GM23338 (cell line): ENCODE measurements at regions not wholly inside any gene's neighbourhood (a gene's known extent, or its start where the extent isn't known, plus 50 kb on each side); places are given as distances from the start of the nearest gene placed in this dataset.

Experiments
- ATAC-seq: fragments of 200-7000 bp; cut with Tn5 transposase; 3 replicates; pipeline ENCODE4 v1.9.1; 2020
- DNase-seq: peaks from one replicate; pipeline ENCODE4 v3.0.0-alpha.2; 2015; ENCODE audit warnings: low spot score
- H2AFZ ChIP-seq: fragments of 200-600 bp; sonication (generic); 2 replicates; pipeline ENCODE4 v1.8.0; 2016; ENCODE audit warnings: antibody characterized with exemption, mild to moderate bottlenecking, moderate library complexity
- H3F3A ChIP-seq: fragments of 200-600 bp; sonication (generic); replicated peaks from 2 replicates; pipeline ENCODE4 v1.8.0; 2017; ENCODE audit warnings: antibody characterized with exemption, mixed run types, low read depth
- H3K27ac ChIP-seq: fragments of 200-600 bp; sonication (generic); 2 replicates; pipeline ENCODE4 v1.6.1; 2016; ENCODE audit warnings: low read depth
- H3K27me3 ChIP-seq: fragments of 200-600 bp; sonication (generic); 2 replicates; pipeline ENCODE4 v1.8.0; 2016; ENCODE audit warnings: mild to moderate bottlenecking, mixed run types, moderate library complexity; ENCODE audit not compliant: insufficient read depth
- H3K36me3 ChIP-seq: fragments of 200-600 bp; sonication (generic); 2 replicates; pipeline ENCODE4 v1.8.0; 2016; ENCODE audit warnings: mild to moderate bottlenecking; ENCODE audit not compliant: insufficient read depth
- H3K4me1 ChIP-seq: fragments of 200-600 bp; sonication (generic); 2 replicates; pipeline ENCODE4 v1.8.0; 2016; ENCODE audit warnings: mild to moderate bottlenecking, moderate library complexity; ENCODE audit not compliant: insufficient read depth
- H3K4me2 ChIP-seq: fragments of 200-600 bp; sonication (generic); 2 replicates; pipeline ENCODE4 v1.7.1; 2017; ENCODE audit warnings: mixed run types
- H3K4me3 ChIP-seq: fragments of 200-600 bp; sonication (generic); 2 replicates; pipeline ENCODE4 v1.6.1; 2016; ENCODE audit warnings: mixed run types
- H3K79me2 ChIP-seq: fragments of 200-600 bp; sonication (generic); replicated peaks from 2 replicates; pipeline ENCODE4 v1.8.0; 2017; ENCODE audit warnings: mild to moderate bottlenecking; ENCODE audit not compliant: insufficient read depth
- H3K9me2 ChIP-seq: fragments of 200-600 bp; sonication (generic); 2 replicates; pipeline ENCODE4 v1.8.0; 2017; ENCODE audit not compliant: insufficient read depth
- H4K20me1 ChIP-seq: fragments of 200-600 bp; sonication (generic); replicated peaks from 2 replicates; pipeline ENCODE4 v1.8.0; 2017; ENCODE audit warnings: mild to moderate bottlenecking; ENCODE audit not compliant: insufficient read depth
- H3K27ac Mint-ChIP-seq: 2 replicates; pipeline ENCODE4 v1.8.0; 2020; ENCODE audit warnings: inconsistent platforms, mild to moderate bottlenecking, moderate library complexity, mixed read lengths
- H3K27me3 Mint-ChIP-seq: 3 replicates; pipeline ENCODE4 v1.8.0; 2022; ENCODE audit warnings: low read depth, mild to moderate bottlenecking, moderate library complexity, mixed read lengths, inconsistent platforms; ENCODE audit not compliant: insufficient read depth, poor library complexity
- H3K36me3 Mint-ChIP-seq: 3 replicates; pipeline ENCODE4 v1.8.0; 2021; ENCODE audit warnings: low read depth, mild to moderate bottlenecking, inconsistent platforms, moderate library complexity, mixed read lengths
- H3K4me1 Mint-ChIP-seq: 3 replicates; pipeline ENCODE4 v1.8.0; 2020; ENCODE audit warnings: mild to moderate bottlenecking, inconsistent platforms, mixed read lengths
- H3K4me3 Mint-ChIP-seq: 3 replicates; pipeline ENCODE4 v1.8.0; 2021; ENCODE audit warnings: moderate library complexity, mild to moderate bottlenecking, inconsistent platforms, mixed read lengths
- H3K9me3 Mint-ChIP-seq: 3 replicates; pipeline ENCODE4 v1.8.0; 2020; ENCODE audit warnings: moderate library complexity, mild to moderate bottlenecking, inconsistent platforms, mixed read lengths
- CREB1 ChIP-seq: fragments of 250-450 bp; sonication (Bioruptor Pico); IDR thresholded peaks from 2 replicates; pipeline ENCODE4 v1.5.0; 2020; ENCODE audit warnings: low read depth, mild to moderate bottlenecking, moderate library complexity
- CTCF ChIP-seq, 2 experiments: fragments of 200-600 bp in 1 of 2; sonication (generic) in 1 of 2; conservative IDR thresholded peaks; 2 replicates each; pipeline versions ENCODE4 v1.5.1 to v1.6.1; 2016 to 2017; ENCODE audit warnings: antibody characterized with exemption in 2 of 2, low read depth in 2 of 2, mild to moderate bottlenecking in 2 of 2, moderate library complexity in 1 of 2
- ETS1 ChIP-seq: IDR thresholded peaks from 2 replicates; pipeline ENCODE4 v1.6.1; 2016; ENCODE audit warnings: antibody characterized with exemption
- EZH2 ChIP-seq: fragments of 200-600 bp; sonication (generic); IDR thresholded peaks from one replicate; pipeline ENCODE4 v1.8.0; 2017; ENCODE audit warnings: antibody characterized with exemption, mild to moderate bottlenecking, low read depth; ENCODE audit not compliant: unreplicated experiment
- EZH2phosphoT487 ChIP-seq: fragments of 200-600 bp; sonication (generic); IDR thresholded peaks from one replicate; pipeline ENCODE4 v1.8.1; 2018; ENCODE audit warnings: antibody characterized with exemption; ENCODE audit not compliant: unreplicated experiment
- JUNB ChIP-seq: IDR thresholded peaks from one replicate; pipeline ENCODE4 v1.6.1; 2016; ENCODE audit warnings: antibody characterized with exemption; ENCODE audit not compliant: unreplicated experiment
- NANOG ChIP-seq: IDR thresholded peaks from 2 replicates; pipeline ENCODE4 v1.6.1; 2016; ENCODE audit warnings: antibody characterized with exemption, borderline replicate concordance
- POLR2AphosphoS5 ChIP-seq: IDR thresholded peaks from 2 replicates; pipeline ENCODE4 v1.6.1; 2016; ENCODE audit warnings: antibody characterized with exemption, low read depth
- STAT1 ChIP-seq: IDR thresholded peaks from one replicate; pipeline ENCODE4 v1.6.1; 2016; ENCODE audit warnings: antibody characterized with exemption; ENCODE audit not compliant: unreplicated experiment
- ZNF114 ChIP-seq: fragments of 250-450 bp; sonication (Bioruptor Pico); IDR thresholded peaks from 2 replicates; pipeline ENCODE4 v1.5.0; 2020; ENCODE audit warnings: mild to moderate bottlenecking, moderate library complexity
- ZNF331 ChIP-seq: fragments of 250-450 bp; sonication (Bioruptor Pico); IDR thresholded peaks from 2 replicates; pipeline ENCODE4 v1.5.0; 2020; ENCODE audit warnings: low read depth, mild to moderate bottlenecking, moderate library complexity
- TF ChIP-seq, protein P1 (sequence below): fragments of 250-450 bp; sonication (Bioruptor Pico); IDR thresholded peaks from 2 replicates; pipeline ENCODE4 v1.5.0; 2020; ENCODE audit warnings: mild to moderate bottlenecking, moderate library complexity
- TF ChIP-seq, protein P2 (sequence below): IDR thresholded peaks from one replicate; pipeline ENCODE4 v1.6.1; 2018; ENCODE audit warnings: antibody characterized with exemption; ENCODE audit not compliant: unreplicated experiment

GRCh38 chr12:77342253-77342652 lies 276.9 kb upstream of the E2F7 start:
- Mint-ChIP-seq H3K9me3 (no peaks in the 10 kb centered on the region), H3K27ac (peak overlapping the region; percentile 27; the same call in 1 of the 2 replicates), H3K27me3 (no peaks in the 10 kb centered on the region), H3K4me1 (peaks cover 9% of the 10 kb centered on the region; the same call in 2 of the 3 replicates), H3K36me3 (no peaks in the 10 kb centered on the region), H3K4me3 (no peak overlapping the region)
- DNase-seq (no peak), ATAC-seq (no peak)
- H2AFZ ChIP-seq: no peak overlapping the region
- H3K4me3 ChIP-seq: no peak overlapping the region
- H3F3A ChIP-seq: no peaks in the 10 kb centered on the region
- H4K20me1 ChIP-seq: no peaks in the 10 kb centered on the region
- H3K9me2 ChIP-seq: no peaks in the 10 kb centered on the region
- no peaks in the 10 kb centered on the region; the same call in 1 of the 2 replicates for H3K4me1 ChIP-seq
- no peaks in the 10 kb centered on the region for H3K27me3 ChIP-seq
- no peak overlapping the region for H3K4me2 ChIP-seq
- TF ChIP-seq STAT1: no peak
- no peak for TF ChIP-seq CTCF (conservative IDR thresholded peaks at IDR 0.05; ENCODE audit: low read depth in 2 of 2)
- no peak for TF ChIP-seq ZNF331 (CRISPR knock-in tag)
- no peak for TF ChIP-seq ETS1
- TF ChIP-seq, protein P1, sequence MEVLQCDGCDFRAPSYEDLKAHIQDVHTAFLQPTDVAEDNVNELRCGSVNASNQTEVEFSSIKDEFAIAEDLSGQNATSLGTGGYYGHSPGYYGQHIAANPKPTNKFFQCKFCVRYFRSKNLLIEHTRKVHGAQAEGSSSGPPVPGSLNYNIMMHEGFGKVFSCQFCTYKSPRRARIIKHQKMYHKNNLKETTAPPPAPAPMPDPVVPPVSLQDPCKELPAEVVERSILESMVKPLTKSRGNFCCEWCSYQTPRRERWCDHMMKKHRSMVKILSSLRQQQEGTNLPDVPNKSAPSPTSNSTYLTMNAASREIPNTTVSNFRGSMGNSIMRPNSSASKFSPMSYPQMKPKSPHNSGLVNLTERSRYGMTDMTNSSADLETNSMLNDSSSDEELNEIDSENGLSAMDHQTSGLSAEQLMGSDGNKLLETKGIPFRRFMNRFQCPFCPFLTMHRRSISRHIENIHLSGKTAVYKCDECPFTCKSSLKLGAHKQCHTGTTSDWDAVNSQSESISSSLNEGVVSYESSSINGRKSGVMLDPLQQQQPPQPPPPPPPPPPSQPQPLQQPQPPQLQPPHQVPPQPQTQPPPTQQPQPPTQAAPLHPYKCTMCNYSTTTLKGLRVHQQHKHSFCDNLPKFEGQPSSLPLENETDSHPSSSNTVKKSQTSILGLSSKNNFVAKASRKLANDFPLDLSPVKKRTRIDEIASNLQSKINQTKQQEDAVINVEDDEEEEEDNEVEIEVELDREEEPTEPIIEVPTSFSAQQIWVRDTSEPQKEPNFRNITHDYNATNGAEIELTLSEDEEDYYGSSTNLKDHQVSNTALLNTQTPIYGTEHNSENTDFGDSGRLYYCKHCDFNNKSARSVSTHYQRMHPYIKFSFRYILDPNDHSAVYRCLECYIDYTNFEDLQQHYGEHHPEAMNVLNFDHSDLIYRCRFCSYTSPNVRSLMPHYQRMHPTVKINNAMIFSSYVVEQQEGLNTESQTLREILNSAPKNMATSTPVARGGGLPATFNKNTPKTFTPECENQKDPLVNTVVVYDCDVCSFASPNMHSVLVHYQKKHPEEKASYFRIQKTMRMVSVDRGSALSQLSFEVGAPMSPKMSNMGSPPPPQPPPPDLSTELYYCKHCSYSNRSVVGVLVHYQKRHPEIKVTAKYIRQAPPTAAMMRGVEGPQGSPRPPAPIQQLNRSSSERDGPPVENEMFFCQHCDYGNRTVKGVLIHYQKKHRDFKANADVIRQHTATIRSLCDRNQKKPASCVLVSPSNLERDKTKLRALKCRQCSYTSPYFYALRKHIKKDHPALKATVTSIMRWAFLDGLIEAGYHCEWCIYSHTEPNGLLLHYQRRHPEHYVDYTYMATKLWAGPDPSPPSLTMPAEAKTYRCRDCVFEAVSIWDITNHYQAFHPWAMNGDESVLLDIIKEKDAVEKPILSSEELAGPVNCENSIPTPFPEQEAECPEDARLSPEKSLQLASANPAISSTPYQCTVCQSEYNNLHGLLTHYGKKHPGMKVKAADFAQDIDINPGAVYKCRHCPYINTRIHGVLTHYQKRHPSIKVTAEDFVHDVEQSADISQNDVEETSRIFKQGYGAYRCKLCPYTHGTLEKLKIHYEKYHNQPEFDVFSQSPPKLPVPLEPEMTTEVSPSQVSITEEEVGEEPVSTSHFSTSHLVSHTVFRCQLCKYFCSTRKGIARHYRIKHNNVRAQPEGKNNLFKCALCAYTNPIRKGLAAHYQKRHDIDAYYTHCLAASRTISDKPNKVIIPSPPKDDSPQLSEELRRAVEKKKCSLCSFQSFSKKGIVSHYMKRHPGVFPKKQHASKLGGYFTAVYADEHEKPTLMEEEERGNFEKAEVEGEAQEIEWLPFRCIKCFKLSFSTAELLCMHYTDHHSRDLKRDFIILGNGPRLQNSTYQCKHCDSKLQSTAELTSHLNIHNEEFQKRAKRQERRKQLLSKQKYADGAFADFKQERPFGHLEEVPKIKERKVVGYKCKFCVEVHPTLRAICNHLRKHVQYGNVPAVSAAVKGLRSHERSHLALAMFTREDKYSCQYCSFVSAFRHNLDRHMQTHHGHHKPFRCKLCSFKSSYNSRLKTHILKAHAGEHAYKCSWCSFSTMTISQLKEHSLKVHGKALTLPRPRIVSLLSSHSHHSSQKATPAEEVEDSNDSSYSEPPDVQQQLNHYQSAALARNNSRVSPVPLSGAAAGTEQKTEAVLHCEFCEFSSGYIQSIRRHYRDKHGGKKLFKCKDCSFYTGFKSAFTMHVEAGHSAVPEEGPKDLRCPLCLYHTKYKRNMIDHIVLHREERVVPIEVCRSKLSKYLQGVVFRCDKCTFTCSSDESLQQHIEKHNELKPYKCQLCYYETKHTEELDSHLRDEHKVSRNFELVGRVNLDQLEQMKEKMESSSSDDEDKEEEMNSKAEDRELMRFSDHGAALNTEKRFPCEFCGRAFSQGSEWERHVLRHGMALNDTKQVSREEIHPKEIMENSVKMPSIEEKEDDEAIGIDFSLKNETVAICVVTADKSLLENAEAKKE (CRISPR knock-in tag): no peak
- no peak for TF ChIP-seq EZH2
- no peak for TF ChIP-seq EZH2phosphoT487
- TF ChIP-seq ZNF114 (CRISPR knock-in tag): no peak
- no peak for TF ChIP-seq NANOG
- TF ChIP-seq CREB1 (CRISPR knock-in tag): no peak
- TF ChIP-seq POLR2AphosphoS5: no peak
- no peak for TF ChIP-seq JUNB
- TF ChIP-seq, protein P2, sequence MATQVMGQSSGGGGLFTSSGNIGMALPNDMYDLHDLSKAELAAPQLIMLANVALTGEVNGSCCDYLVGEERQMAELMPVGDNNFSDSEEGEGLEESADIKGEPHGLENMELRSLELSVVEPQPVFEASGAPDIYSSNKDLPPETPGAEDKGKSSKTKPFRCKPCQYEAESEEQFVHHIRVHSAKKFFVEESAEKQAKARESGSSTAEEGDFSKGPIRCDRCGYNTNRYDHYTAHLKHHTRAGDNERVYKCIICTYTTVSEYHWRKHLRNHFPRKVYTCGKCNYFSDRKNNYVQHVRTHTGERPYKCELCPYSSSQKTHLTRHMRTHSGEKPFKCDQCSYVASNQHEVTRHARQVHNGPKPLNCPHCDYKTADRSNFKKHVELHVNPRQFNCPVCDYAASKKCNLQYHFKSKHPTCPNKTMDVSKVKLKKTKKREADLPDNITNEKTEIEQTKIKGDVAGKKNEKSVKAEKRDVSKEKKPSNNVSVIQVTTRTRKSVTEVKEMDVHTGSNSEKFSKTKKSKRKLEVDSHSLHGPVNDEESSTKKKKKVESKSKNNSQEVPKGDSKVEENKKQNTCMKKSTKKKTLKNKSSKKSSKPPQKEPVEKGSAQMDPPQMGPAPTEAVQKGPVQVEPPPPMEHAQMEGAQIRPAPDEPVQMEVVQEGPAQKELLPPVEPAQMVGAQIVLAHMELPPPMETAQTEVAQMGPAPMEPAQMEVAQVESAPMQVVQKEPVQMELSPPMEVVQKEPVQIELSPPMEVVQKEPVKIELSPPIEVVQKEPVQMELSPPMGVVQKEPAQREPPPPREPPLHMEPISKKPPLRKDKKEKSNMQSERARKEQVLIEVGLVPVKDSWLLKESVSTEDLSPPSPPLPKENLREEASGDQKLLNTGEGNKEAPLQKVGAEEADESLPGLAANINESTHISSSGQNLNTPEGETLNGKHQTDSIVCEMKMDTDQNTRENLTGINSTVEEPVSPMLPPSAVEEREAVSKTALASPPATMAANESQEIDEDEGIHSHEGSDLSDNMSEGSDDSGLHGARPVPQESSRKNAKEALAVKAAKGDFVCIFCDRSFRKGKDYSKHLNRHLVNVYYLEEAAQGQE: no peak
- no peaks in the 10 kb centered on the region for H3K79me2 ChIP-seq
- H3K27ac ChIP-seq: no peak overlapping the region
- no peaks in the 10 kb centered on the region for H3K36me3 ChIP-seq
